AG08395 (cell line): ENCODE measurements at regions not wholly inside any gene's neighbourhood (a gene's known extent, or its start where the extent isn't known, plus 50 kb on each side); places are given as distances from the start of the nearest gene placed in this dataset.

Experiments used
- DNase-seq: peaks from one replicate; pipeline ENCODE4 v3.0.0; 2012; ENCODE audit warnings: mixed read lengths, low spot score

- DNase-seq, result no peak
These were observed 85.6 kb downstream of the SNAPC1 start for GRCh38 chr14:61847861-61848260.

GRCh38 chr14:61854898-61855297 is 92.7 kb downstream of the SNAPC1 start:
- no peak for DNase-seq

GRCh38 chr14:61860294-61860918 is 98.2 kb downstream of the SNAPC1 start:
- peak; percentile 62 for DNase-seq

DNA sequence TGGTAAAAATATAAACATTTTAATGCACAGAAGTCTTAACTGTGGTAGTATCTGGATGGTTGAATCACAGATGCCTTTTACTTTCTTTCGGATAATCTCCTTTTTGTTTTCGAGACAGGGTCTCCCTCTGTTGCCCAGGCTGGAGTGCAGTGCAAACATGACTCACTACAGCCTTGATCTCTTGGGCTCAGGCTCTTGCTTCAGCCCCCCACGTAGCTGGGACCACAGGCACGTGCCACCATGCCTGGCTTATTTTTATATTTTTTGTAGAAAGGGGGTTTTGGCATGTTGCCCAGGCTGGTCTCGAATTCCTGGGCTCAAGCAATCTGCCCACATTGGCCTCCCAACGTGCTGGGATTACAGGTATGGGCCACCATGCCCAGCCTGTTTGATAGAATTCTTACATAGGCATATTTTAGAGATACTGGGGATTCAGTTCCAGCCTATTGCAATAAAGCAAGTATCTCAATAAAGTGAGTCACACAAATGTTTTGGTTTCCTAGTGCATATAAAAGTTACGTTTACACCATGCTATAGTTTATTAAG is 99.2 kb downstream of the SNAPC1 start:
- DNase-seq, result no peak

- DNase-seq, result no peak
These were observed 102.2 kb downstream of the SNAPC1 start for GRCh38 chr14:61864329-61864898.

GRCh38 chr14:61866932-61867920 is 105.0 kb downstream of the SNAPC1 start:
- no peak for DNase-seq

DNA sequence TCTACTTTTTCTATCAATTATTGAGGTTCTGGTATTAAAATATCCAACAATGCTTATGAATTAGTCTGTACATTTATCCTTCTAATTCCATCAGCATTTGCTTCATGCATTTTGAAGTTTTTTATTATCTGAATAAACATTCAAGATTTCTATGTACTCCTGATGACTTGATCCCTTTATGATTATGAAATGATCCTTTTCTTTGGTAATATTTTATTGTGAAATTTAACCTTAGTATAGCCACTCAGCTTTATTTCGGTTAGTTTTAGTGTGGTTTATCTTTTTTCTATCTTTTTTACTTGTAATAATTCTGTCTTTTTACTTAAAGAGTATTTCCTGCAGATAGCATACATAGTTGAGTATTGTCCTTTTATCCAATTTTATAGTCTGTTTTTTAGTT is 106.6 kb downstream of the SNAPC1 start:
- DNase-seq, result no peak

DNA sequence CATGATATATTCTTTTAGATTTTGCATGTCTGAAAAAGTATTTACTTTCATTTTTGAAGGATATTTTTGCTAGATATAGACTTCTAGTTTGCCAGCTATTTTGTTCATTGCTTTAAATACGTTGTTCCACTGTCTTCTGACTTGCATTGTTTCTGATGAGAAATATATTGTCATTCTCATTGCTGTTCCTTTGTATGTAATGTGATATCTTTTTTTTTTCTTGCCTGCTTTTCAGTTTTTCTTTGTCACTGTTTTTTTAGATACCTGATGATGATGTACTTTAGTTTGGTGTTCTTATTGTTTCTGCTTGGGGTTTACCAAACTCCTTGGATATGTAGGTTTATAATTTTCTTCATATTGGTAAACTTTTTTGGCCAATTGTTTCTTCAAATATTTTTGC is 107.9 kb downstream of the SNAPC1 start:
- no peak for DNase-seq

- DNase-seq, result no peak
These were observed 110.2 kb downstream of the SNAPC1 start for GRCh38 chr14:61872452-61872851.

DNA sequence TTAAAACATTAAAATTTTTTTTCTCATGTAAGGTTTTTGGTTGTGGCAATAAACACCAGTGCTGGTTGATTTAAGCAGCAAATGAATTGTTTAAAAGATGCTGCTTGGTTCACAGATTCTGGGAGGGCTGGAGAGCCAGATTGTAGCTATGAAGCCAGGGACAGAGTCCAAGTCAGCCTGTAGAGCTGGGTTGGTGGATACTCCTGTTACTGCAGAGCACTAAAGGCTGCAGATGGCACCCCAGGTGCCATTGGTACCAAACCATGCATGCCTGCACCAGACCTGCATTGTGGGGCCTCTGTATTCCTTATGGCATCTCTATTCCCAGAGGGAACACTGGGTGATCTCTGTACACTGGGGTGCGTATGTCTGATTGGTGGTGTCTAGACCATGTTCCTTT is 113.3 kb downstream of the SNAPC1 start:
- DNase-seq, result no peak

GRCh38 chr14:61876362-61877034 is 114.3 kb downstream of the SNAPC1 start:
- no peak for DNase-seq

- DNase-seq, result no peak
These were observed 114.8 kb downstream of the SNAPC1 start for GRCh38 chr14:61877035-61877390.

DNA sequence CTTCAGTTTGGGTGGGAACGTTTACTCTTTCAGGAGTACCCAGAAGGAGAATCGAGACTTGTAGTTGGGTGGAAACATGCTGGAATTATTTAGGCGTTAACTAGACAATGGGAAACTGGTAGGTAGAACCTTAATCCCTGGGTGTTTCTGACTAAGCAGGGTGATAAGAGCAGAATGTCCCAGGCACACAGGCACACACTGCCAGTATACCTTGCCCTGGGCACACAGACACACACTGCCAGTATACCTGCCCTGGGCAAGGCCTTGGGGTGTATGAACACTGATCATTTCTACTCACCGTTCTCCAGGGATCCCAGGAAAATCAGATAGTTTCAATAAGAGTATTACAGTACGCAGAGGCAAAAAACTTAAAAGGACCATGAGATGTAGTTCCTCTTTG is 115.5 kb downstream of the SNAPC1 start:
- no peak for DNase-seq

- DNase-seq, result no peak
These were observed 116.7 kb downstream of the SNAPC1 start for GRCh38 chr14:61878931-61879330.

GRCh38 chr14:61881046-61881445 is 118.8 kb downstream of the SNAPC1 start:
- DNase-seq, result no peak

DNA sequence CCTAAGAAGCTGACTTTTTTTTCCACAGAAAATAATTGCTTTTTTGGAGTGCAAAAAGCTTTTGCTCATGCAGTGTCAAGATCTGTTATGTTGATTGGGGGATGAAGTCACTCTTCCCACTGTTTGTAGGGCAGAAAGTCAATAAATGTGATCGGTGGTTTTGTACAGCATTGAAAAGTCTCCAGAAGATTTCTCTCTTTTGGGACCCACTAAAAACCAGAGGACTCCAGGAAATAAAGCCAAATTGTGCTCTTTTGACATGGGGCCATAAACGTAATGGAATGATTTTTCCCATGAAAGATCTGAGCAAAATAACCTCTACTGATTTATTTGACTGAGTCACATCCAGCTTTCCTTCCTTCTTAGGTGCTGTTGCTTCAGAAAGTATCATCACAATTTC is 122.5 kb downstream of the SNAPC1 start:
- no peak for DNase-seq

DNA sequence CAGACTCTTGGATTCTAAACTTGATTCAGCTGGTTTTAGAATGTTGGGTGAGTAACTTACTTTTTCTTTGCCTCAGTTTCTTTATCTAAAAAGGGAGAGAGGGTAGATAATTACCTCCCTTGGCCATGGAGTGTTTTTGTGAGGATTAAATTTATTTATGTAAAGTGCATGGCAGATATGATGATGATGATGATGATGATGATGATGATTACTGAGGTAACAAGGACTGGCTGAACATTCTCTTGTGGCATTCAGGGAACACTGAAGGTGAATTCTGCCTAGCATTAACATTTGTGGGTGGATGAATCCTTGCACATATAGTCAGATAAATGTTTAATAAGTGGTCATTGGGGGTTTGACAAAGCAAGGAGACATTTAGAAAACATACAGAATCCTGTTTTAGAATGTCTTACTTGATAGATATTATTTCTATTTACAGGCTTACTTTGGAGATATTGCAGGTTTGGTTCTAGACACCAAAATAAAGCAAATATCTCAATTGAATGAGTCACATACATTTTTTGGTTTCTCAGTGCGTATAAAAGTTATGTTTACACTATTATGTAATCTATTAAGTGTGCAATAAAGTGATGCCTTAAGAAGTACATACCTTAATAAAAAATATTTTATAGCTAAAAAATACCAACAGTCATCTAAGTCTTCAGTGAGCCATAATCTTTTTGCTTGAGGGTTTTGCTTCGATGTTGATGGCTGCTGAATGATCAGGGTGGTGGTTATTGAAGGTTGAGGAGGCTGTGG is 123.2 kb downstream of the SNAPC1 start:
- no peak for DNase-seq

GRCh38 chr14:61887628-61888027 is 125.4 kb downstream of the SNAPC1 start:
- DNase-seq, result no peak

- no peak for DNase-seq
These were observed 127.7 kb downstream of the SNAPC1 start for GRCh38 chr14:61889914-61890351.

- DNase-seq, result no peak
These were observed 128.9 kb downstream of the SNAPC1 start for GRCh38 chr14:61891170-61891569.

DNA sequence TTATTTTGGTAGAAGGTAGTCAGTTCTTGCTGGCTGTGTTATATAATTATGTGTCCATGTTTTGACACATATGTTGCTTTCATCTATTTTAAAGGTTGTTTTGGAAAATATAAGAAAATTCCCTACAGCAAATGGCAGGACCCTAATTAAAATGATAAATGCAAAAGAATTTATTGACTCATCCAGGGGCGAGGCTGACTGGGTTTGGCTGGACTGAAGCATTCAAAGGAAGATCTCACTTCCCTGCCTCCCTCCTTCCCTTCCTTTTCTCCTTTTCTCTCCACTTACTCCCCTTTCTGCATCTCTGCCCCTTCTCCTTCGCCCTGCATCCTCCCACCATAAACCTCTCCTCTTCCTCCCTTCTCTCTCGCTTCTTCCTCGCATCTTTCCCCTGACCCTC is 129.6 kb downstream of the SNAPC1 start:
- no peak for DNase-seq
